ENCODE measurements at regions not wholly inside any gene's neighbourhood (a gene's known extent, or its start where the extent isn't known, plus 50 kb on each side); places are given as distances from the start of the nearest gene placed in this dataset.

DNA sequence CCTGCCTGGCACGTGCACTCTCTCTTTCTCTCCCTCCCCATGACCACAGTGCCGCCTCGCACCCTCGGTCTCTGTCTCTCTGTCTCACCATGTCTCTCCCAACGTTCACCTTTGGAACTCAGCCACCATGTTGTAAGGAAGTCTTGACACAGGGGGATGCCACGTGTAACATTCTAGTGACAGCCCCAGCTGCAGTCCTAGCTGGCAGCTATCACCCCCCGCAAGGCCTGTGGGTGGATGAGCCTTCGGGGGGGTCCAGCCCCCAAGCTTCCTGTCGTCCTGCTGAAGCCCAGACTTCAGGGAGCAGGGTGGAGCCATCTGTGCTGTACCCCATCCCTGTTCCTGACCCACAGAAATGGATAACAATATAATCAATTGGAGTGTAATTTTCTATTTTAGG is 118.5 kb downstream of the SOX1 start:
- Histone ChIP-seq H3K27ac (no peak overlapping the region), H3K27me3 (ENCODE audit: low read depth) (no peaks in the 10 kb centered on the region), H3K4me1 (no peaks in the 10 kb centered on the region), H3K36me3 (no peaks in the 10 kb centered on the region), H3K9me3 (no peaks in the 10 kb centered on the region), H3K4me3 (no peak overlapping the region)
- TF ChIP-seq, protein P1, sequence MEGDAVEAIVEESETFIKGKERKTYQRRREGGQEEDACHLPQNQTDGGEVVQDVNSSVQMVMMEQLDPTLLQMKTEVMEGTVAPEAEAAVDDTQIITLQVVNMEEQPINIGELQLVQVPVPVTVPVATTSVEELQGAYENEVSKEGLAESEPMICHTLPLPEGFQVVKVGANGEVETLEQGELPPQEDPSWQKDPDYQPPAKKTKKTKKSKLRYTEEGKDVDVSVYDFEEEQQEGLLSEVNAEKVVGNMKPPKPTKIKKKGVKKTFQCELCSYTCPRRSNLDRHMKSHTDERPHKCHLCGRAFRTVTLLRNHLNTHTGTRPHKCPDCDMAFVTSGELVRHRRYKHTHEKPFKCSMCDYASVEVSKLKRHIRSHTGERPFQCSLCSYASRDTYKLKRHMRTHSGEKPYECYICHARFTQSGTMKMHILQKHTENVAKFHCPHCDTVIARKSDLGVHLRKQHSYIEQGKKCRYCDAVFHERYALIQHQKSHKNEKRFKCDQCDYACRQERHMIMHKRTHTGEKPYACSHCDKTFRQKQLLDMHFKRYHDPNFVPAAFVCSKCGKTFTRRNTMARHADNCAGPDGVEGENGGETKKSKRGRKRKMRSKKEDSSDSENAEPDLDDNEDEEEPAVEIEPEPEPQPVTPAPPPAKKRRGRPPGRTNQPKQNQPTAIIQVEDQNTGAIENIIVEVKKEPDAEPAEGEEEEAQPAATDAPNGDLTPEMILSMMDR (IDR thresholded peaks at IDR 0.05), result no peak
- DNase-seq (no peak), ATAC-seq (no peak)
- intact Hi-C loops (cut with DNase I), result no loop called here

DNA sequence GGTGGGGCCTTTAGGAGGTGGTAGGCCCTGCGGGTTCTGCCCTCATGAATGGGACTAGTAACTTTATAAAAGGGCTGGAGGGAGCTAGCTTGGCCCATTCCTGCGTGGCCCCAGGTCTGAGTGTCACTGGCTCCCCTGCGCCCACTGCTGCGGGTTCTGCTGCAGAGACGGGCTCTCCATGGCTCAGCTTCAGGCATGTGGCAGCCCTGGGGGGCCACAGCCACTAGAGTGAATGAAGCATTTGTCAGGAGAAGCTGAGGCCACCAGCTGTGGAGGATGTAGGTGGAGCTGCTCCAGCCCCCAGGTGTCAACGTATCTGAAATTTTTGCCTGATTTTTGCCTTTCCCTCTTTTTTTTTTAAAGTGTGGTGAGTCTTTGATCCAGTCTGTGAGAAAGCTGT is 119.1 kb downstream of the SOX1 start:
- H3K27ac ChIP-seq, result no peak overlapping the region
- H3K4me3 ChIP-seq, result no peak overlapping the region
- no peaks in the 10 kb centered on the region for H3K9me3 ChIP-seq
- intact Hi-C loops (cut with DNase I), result no loop called here
- H3K4me1 ChIP-seq, result no peaks in the 10 kb centered on the region
- DNase-seq, result no peak
- H3K27me3 ChIP-seq (ENCODE audit: low read depth), result no peaks in the 10 kb centered on the region
- H3K36me3 ChIP-seq, result no peaks in the 10 kb centered on the region
- TF ChIP-seq, protein P1 (IDR thresholded peaks at IDR 0.05), result no peak
- no peak for ATAC-seq

DNA sequence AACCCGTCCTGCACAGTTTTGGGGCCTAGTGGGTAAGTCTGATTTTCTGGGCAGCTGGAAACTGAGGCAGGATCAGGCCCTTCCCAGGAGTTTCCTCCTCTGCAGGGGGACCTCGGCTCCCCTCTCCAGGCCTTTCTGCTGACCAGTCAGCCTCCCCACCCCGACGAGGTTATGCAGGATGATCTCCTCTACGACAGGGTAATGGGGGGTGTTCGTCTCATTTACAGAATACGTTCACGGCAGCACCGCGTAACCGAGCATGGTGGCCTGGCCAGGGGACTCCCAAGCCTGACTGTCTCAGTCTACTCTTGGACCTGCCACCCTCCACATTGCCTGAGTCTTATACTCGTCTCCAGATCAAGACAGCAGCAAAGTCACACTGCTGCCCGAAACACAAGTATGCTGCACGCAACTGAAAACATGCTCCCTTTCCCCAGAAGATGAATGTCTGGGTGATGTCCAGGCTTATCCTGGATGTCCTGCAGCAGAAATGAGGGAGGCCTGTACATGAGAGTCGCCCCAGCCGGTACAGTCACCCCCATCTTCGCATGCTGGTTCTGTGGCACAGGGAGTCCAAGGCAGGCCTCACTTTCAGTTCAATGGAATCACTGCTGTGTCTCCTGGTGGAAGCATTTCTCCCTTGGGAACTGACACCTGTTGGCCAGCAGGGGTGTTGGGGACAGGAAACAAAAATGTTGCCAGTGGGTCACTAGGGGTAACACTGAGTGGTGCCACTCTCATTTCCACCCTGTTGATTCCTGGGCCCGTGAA is 120.8 kb downstream of the SOX1 start:
- Histone ChIP-seq H3K4me1 (no peaks in the 10 kb centered on the region), H3K9me3 (no peaks in the 10 kb centered on the region), H3K36me3 (no peaks in the 10 kb centered on the region), H3K27me3 (ENCODE audit: low read depth) (no peaks in the 10 kb centered on the region), H3K4me3 (no peak overlapping the region), H3K27ac (no peak overlapping the region)
- DNase-seq (no peak), ATAC-seq (no peak)
- TF ChIP-seq, protein P1 (IDR thresholded peaks at IDR 0.05), result no peak
- intact Hi-C loops (cut with DNase I), result no loop called here

DNA sequence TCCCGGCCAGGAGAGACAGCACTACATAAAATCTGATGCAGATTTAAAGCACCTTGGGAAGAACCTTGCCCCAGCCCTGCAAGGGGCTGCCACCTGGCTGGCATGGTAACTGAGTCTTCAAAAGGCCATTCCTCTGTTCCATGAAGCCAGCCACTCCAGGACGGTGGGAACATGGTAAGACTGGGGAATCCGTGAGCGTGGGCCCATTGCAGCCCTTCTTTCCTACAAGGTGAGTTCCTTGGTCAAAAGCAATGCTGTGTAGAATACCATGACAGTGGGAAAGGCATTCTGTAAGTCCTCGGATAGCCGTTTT is 121.3 kb downstream of the SOX1 start:
- no peaks in the 10 kb centered on the region for H3K4me1 ChIP-seq
- H3K36me3 ChIP-seq, result no peaks in the 10 kb centered on the region
- no peak overlapping the region for H3K4me3 ChIP-seq
- TF ChIP-seq, protein P1 (IDR thresholded peaks at IDR 0.05), result no peak
- H3K9me3 ChIP-seq, result no peaks in the 10 kb centered on the region
- no peaks in the 10 kb centered on the region for H3K27me3 ChIP-seq (ENCODE audit: low read depth)
- DNase-seq (no peak), ATAC-seq (no peak)
- no peak overlapping the region for H3K27ac ChIP-seq
- intact Hi-C loops (cut with DNase I), result no loop called here

DNA sequence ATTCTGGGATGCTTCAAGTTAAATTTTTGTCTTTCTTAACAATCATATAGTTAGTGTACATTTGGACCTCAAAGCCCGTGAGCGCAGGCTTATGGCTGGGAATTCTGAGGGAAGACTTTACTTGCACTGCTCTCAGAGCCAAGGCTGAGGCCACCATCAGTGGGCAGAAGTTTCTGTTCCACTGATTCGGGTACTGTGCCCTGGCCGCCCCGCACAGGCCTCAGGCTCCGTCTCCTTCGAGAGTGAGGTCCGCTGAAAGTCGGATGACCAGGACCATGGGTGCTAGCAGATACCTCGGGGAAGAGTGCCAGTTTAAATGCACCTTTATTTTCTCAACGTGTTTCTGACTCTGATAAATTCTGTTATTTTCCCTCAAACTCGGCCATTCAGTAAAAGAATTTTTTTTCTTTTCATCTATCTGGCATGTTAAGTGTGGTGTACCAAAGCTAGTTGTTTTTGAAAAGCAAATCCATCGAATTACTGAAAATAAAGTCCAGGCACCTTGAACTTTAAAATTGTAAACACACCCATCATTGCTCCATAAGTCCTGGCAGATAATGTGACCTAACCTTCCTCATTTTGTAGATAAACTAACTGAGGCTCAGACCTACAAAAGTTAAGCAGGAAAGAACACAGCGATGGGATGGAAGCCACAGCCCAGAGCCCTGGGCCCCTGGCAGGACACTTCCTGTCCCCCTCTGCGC is 126.7 kb downstream of the SOX1 start:
- TF ChIP-seq, protein P1 (IDR thresholded peaks at IDR 0.05), result no peak
- H3K27me3 ChIP-seq (ENCODE audit: low read depth), result no peaks in the 10 kb centered on the region
- no peak for DNase-seq
- no peaks in the 10 kb centered on the region for H3K4me1 ChIP-seq
- no peak overlapping the region for H3K4me3 ChIP-seq
- H3K36me3 ChIP-seq, result no peaks in the 10 kb centered on the region
- ATAC-seq, result no peak
- intact Hi-C loops (cut with DNase I), result no loop called here
- no peaks in the 10 kb centered on the region for H3K9me3 ChIP-seq
- H3K27ac ChIP-seq, result no peak overlapping the region
